Epithelial cell of proximal tubule (primary cell): ENCODE measurements at regions not wholly inside any gene's neighbourhood (a gene's known extent, or its start where the extent isn't known, plus 50 kb on each side); places are given as distances from the start of the nearest gene placed in this dataset.

Experiments used
- DNase-seq: peaks from one replicate; pipeline ENCODE4 v3.0.0-alpha.2; 2011; ENCODE audit warnings: low read depth
- H3K4me3 ChIP-seq: 2 replicates; pipeline ENCODE4 v1.5.1; 2011; ENCODE audit warnings: low read depth, mild to moderate bottlenecking, low read length
- TF ChIP-seq, protein P1 (sequence below): conservative IDR thresholded peaks from 2 replicates; pipeline ENCODE4 v1.5.1; 2012; ENCODE audit warnings: low read depth, mild to moderate bottlenecking, low read length

DNA sequence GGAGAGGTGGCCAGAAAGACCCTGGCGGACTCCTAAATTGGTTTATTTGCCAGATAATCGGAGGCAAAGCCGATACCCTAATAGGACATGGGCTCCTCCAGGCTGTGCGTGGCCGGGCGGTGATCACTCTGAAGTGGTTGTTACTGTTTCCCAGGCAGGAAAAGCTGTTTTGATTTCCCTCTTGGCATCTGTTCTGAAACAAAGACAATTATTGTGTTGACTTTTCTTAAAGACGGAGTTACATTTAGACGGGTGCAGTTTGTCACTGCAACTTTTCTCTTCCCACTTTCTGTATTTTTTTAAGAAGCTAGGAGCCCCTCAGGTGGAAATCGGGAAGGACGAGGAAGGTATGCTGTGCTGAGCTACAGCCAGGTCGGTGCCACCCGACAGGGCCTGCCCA lies 1288.4 kb downstream of the BRD1 start:
- H3K4me3 ChIP-seq: no peak overlapping the region
- TF ChIP-seq, protein P1, sequence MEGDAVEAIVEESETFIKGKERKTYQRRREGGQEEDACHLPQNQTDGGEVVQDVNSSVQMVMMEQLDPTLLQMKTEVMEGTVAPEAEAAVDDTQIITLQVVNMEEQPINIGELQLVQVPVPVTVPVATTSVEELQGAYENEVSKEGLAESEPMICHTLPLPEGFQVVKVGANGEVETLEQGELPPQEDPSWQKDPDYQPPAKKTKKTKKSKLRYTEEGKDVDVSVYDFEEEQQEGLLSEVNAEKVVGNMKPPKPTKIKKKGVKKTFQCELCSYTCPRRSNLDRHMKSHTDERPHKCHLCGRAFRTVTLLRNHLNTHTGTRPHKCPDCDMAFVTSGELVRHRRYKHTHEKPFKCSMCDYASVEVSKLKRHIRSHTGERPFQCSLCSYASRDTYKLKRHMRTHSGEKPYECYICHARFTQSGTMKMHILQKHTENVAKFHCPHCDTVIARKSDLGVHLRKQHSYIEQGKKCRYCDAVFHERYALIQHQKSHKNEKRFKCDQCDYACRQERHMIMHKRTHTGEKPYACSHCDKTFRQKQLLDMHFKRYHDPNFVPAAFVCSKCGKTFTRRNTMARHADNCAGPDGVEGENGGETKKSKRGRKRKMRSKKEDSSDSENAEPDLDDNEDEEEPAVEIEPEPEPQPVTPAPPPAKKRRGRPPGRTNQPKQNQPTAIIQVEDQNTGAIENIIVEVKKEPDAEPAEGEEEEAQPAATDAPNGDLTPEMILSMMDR: no peak
- DNase-seq: no peak

DNA sequence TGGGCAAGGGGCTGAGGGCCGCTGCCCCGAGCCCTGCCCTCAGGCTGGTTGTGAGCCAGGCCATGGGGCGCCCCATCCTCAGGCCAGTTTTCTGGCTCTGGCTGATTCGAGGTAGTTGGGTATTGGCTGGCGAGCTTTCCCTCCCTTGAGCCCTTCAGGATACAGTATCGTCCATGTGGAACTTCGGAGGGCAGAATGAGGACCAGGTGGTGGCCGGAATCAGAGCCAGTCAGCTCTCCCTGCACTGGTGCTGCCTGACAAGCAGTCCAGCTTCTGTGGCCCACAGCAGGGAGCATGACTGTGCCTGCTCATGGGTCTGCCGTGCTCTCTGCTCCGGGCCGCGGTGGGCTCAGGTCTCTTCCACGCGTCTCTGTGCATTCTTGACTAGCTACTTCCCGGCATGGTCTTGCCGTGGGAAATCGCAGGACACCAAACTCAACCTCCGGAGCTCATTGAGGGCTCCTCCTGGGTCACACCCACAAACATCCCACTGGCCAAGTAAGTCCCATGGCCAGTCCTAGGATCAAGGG lies 1289.3 kb downstream of the BRD1 start:
- H3K4me3 ChIP-seq: no peak overlapping the region
- DNase-seq: no peak
- TF ChIP-seq, protein P1: no peak

DNA sequence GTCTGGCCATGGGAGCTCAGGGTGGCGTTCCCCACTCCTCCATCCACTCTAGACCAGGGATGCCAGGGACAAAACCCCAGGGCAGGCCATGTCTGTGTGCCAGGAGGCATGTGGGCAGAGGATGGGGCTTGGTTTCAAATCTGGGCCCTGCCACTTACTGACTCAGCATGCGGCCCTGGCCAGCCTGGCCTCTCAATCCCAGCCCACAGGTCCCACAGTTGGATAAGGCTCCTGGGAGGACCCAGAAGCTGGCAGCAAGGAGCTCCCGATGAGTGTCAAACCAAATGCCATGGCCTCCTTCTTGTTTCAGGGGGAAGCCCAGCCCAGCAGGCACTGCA lies 1290.4 kb downstream of the BRD1 start:
- DNase-seq: no peak
- TF ChIP-seq, protein P1: no peak
- no peak overlapping the region for H3K4me3 ChIP-seq

DNA sequence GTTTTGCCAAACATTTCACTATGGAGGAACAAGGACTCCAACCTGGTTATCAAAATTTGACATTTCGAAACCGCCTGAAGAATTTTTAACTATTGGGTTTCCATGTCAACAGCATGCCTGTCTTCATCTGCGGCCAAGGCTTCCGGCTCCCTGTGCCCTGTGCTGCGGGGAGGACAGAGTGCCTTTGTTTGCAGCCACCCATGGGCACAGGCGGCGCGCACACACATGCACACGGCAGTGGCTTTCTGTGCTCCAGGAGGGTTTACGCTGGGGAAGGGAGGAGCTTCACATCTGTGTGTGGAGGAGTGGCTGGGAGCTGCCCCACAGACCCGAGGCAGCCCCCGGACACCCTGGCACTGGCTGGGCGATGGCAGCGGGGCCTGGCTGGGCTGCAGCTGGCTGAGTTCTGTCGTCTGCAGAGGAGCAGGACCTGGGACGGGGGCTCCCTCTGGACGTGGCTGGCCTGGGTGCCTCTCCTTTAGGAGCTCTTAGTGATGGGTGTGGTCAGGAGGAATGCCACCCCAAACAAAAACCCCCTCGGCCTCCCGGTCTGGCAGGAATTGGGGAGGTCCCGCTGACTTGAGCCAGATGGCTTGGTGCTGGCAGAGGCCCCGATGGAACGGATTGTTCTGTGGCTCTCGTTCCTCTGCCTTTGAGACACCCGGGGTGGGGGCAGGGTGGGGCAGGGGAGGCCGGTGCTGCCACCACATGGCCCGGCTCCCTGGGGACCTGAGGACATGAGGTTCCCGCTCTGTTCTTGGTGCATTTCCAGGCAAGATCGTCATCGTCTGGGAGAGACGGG lies 1290.9 kb downstream of the BRD1 start:
- TF ChIP-seq, protein P1: no peak
- H3K4me3 ChIP-seq: no peak overlapping the region
- DNase-seq: no peak

DNA sequence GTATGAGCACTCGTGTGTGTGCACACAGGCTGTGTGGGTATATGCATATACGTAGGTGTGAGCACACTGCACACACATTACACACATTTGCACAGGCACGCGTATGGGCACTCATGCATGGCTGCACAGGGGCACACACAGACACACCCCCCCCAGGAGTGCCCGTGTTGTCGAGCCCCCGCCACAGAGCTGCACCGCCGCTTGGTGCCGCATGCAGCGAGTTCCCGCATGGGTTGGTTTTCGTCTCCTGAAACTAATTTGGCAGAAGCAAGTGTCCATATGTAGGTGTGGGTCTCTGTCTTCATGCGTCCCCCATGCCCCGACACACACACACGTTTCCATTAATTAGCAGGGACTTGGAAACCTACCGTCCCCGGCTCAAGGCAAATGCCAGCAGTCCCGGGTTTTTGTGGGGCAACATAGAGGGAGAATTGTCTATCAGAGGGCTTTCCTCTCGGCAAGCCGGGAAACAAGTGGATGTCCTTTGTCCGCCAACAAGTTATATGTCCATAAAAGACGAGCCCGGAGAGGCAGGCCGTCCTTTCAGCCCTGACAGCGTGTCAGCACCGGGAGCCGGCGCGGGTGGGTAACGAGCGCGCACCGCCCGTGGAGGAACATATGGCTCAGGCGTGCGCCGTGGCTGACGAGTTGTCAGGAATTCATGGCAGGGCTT lies 1291.7 kb downstream of the BRD1 start:
- no peak for DNase-seq
- no peak overlapping the region for H3K4me3 ChIP-seq
- TF ChIP-seq, protein P1: no peak

DNA sequence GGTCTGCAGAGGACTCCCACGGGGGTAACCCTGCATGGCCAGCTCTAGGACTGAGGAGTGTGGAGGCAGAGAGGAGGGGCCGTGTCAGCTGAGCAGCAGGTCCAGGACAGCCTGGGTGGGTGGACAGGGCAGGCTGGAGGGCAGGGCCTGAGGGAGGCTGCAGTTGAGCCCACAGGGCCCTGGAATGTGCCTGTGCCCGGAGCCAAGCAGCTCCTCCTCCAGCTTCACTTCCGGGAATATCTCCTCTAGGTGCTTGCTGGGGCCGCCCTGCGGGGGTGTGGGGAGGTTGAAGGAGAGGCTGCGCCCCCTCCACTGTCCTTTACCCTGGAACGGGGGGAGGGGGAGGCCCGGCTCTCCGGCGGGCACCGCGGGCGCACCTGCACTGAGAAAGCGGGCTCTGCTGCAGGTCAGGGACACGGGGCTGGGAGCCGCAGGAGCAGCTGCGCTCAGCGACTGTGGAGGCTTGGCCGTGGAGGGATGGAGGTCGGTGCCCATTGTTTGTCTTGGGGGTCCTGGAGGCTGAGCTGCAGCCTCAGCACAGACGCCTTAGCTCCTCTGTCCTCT lies 1293.2 kb downstream of the BRD1 start:
- TF ChIP-seq, protein P1: no peak
- no peak overlapping the region for H3K4me3 ChIP-seq
- DNase-seq: no peak
